GM12878 (cell line): ENCODE measurements at regions not wholly inside any gene's neighbourhood (a gene's known extent, or its start where the extent isn't known, plus 50 kb on each side); places are given as distances from the start of the nearest gene placed in this dataset.

ENCODE experiments used
- ATAC-seq: fragments of 200-7000 bp; cut with Tn5 transposase; 3 replicates; pipeline ENCODE4 v1.9.1; 2020; ENCODE audit warnings: mild to moderate bottlenecking, moderate library complexity
- BruUV-seq: library from RNA; stranded (reverse); fragments of 400-500 nt; replicated peaks from 2 replicates; lab custom pipeline; 2021; lab: Mats Ljungman, UMichigan
- CTCF ChIA-PET: fragments of 300-600 bp; sonication (Branson Sonifier 250); formaldehyde crosslinking; extraction: SDS; loops from one replicate; lab custom pipeline; 2021; ENCODE audit warnings: inconsistent platforms; lab: Yijun Ruan, JAX
- POLR2A ChIA-PET: fragments of 350-600 bp; formaldehyde crosslinking; extraction: SDS; loops from one replicate; lab custom pipeline; 2021; ENCODE audit warnings: inconsistent platforms; lab: Charles Lee
- RAD21 ChIA-PET: fragments of 300-600 bp; sonication (Branson Sonifier 250); formaldehyde crosslinking; loops from one replicate; lab custom pipeline; 2023; ENCODE audit warnings: antibody characterized with exemption; ENCODE audit not compliant: unreplicated experiment; lab: Charles Lee
- SMC1A ChIA-PET: fragments of 300-600 bp; sonication (Branson Sonifier 250); formaldehyde crosslinking; loops from one replicate; lab custom pipeline; 2023; ENCODE audit not compliant: unreplicated experiment, uncharacterized antibody; lab: Charles Lee
- DNase-seq: peaks from one replicate; pipeline ENCODE4 v3.0.0-alpha.2; 2011; ENCODE audit warnings: low read depth, low spot score
- FAIRE-seq: peaks from 3 replicates; lab custom pipeline; 2011; peaks lifted over from hg19 to GRCh38; lab: Jason Lieb, UNC
- H2AFZ ChIP-seq: 2 replicates; pipeline ENCODE4 v1.6.0; 2011; ENCODE audit warnings: low read depth, low read length, control low read depth; ENCODE audit not compliant: control insufficient read depth
- H3K27ac ChIP-seq: 2 replicates; pipeline ENCODE4 v1.5.1; 2011; ENCODE audit warnings: control low read depth; ENCODE audit not compliant: control insufficient read depth, insufficient read depth
- H3K27me3 ChIP-seq, 2 experiments: replicated peaks in 1 of 2; 2 replicates each; pipeline versions ENCODE4 v1.6.0 to v1.6.1; 2011; ENCODE audit warnings: low read length in 1 of 2; ENCODE audit not compliant: control insufficient read depth in 2 of 2, insufficient read depth in 2 of 2
- H3K36me3 ChIP-seq, 2 experiments: 2 replicates each; pipeline ENCODE4 v1.5.1; 2011; ENCODE audit warnings: low read length in 1 of 2; ENCODE audit not compliant: control insufficient read depth in 2 of 2, insufficient read depth in 2 of 2
- H3K4me1 ChIP-seq: 2 replicates; pipeline ENCODE4 v1.6.1; 2011; ENCODE audit warnings: mild to moderate bottlenecking, low read length, moderate library complexity, mixed read lengths; ENCODE audit not compliant: control insufficient read depth, insufficient read depth
- H3K4me2 ChIP-seq: 2 replicates; pipeline ENCODE4 v1.6.0; 2011; ENCODE audit warnings: control low read depth; ENCODE audit not compliant: control insufficient read depth, insufficient read depth
- H3K4me3 ChIP-seq: fragments of 200-600 bp; sonication (generic); 2 replicates; pipeline ENCODE4 v1.5.1; 2016
- H3K79me2 ChIP-seq: 2 replicates; pipeline ENCODE4 v1.6.0; 2011; ENCODE audit warnings: low read length; ENCODE audit not compliant: control insufficient read depth, insufficient read depth
- H3K9ac ChIP-seq: 2 replicates; pipeline ENCODE4 v1.8.0; 2011; ENCODE audit warnings: low read length, control low read depth, mixed read lengths; ENCODE audit not compliant: control insufficient read depth, insufficient read depth
- H3K9me3 ChIP-seq: replicated peaks from 3 replicates; pipeline ENCODE4 v1.5.1; 2011; ENCODE audit warnings: mild to moderate bottlenecking, low read length; ENCODE audit not compliant: control insufficient read depth, insufficient read depth
- H4K20me1 ChIP-seq: 2 replicates; pipeline ENCODE4 v1.6.0; 2011; ENCODE audit not compliant: control insufficient read depth, insufficient read depth
- BCL11A ChIP-seq: IDR thresholded peaks from 2 replicates; pipeline ENCODE4 v1.6.1; 2011; ENCODE audit warnings: low read depth, low read length
- CBX3 ChIP-seq: fragments of 200-600 bp; sonication (generic); IDR thresholded peaks from 2 replicates; pipeline ENCODE4 v1.6.1; 2016; ENCODE audit warnings: low read depth, borderline replicate concordance
- DPF2 ChIP-seq: fragments of 450-650 bp; IDR thresholded peaks from 2 replicates; pipeline ENCODE4 v1.6.1; 2017; ENCODE audit warnings: mild to moderate bottlenecking
- ELK1 ChIP-seq: IDR thresholded peaks from 2 replicates; pipeline ENCODE4 v1.6.1; 2012; ENCODE audit warnings: low read depth, low read length, improper control_type of control experiment
- FOS ChIP-seq: IDR thresholded peaks from 3 replicates; pipeline ENCODE4 v1.6.1; 2011; ENCODE audit warnings: borderline replicate concordance; ENCODE audit not compliant: insufficient read length; ENCODE audit errors: extremely low read depth
- GABPA ChIP-seq: IDR thresholded peaks from 2 replicates; pipeline ENCODE4 v1.6.1; 2014; ENCODE audit warnings: antibody characterized with exemption, low read depth, mild to moderate bottlenecking, inconsistent platforms
- KLF5 ChIP-seq: fragments of 450-650 bp; IDR thresholded peaks from 2 replicates; pipeline ENCODE4 v1.6.1; 2014; ENCODE audit warnings: mild to moderate bottlenecking; ENCODE audit not compliant: partially characterized antibody
- NR2C2 ChIP-seq: IDR thresholded peaks from 2 replicates; pipeline ENCODE4 v1.6.1; 2011; ENCODE audit warnings: borderline replicate concordance, low read depth; ENCODE audit not compliant: control insufficient read depth, insufficient read length
- PAX8 ChIP-seq: fragments of 450-650 bp; IDR thresholded peaks from 2 replicates; pipeline ENCODE4 v1.6.1; 2017; ENCODE audit warnings: mild to moderate bottlenecking, moderate library complexity
- POLR2AphosphoS5 ChIP-seq: IDR thresholded peaks from 2 replicates; pipeline ENCODE4 v1.6.1; 2011; ENCODE audit warnings: mild to moderate bottlenecking, low read length, inconsistent platforms
- RELA ChIP-seq: fragments of 450-650 bp; IDR thresholded peaks from 2 replicates; pipeline ENCODE4 v1.8.0; 2014; ENCODE audit warnings: borderline replicate concordance; ENCODE audit not compliant: partially characterized antibody
- SMC3 ChIP-seq: IDR thresholded peaks from 2 replicates; pipeline ENCODE4 v1.6.1; 2011; ENCODE audit warnings: low read length, improper control_type of control experiment, borderline replicate concordance
- SPI1 ChIP-seq: IDR thresholded peaks from 2 replicates; pipeline ENCODE4 v1.6.1; 2011; ENCODE audit warnings: low read depth, mild to moderate bottlenecking, low read length, moderate library complexity, borderline replicate concordance; ENCODE audit not compliant: insufficient read depth
- SRF ChIP-seq, 2 experiments: IDR thresholded peaks; 2 replicates each; pipeline ENCODE4 v1.6.1; 2011; ENCODE audit warnings: low read depth in 2 of 2, low read length in 2 of 2, mild to moderate bottlenecking in 1 of 2, moderate library complexity in 1 of 2
- USF1 ChIP-seq: IDR thresholded peaks from 2 replicates; pipeline ENCODE4 v1.6.1; 2011; ENCODE audit warnings: borderline replicate concordance, low read depth, mild to moderate bottlenecking, moderate library complexity, mixed read lengths, low read length; ENCODE audit not compliant: insufficient read depth; ENCODE audit errors: extremely low read length
- ZNF207 ChIP-seq: fragments of 450-650 bp; IDR thresholded peaks from 2 replicates; pipeline ENCODE4 v1.6.1; 2014; ENCODE audit warnings: antibody characterized with exemption, mild to moderate bottlenecking, borderline replicate concordance
- ZZZ3 ChIP-seq: IDR thresholded peaks from 2 replicates; pipeline ENCODE4 v1.6.1; 2011; ENCODE audit warnings: low read depth; ENCODE audit not compliant: control insufficient read depth, insufficient read length
- WGBS: methylation state at CpG from one replicate; pipeline ENCODE4 v1.1.6; 2016; ENCODE audit warnings: low lambda C conversion rate; ENCODE audit not compliant: insufficient replicate concordance, insufficient coverage; ENCODE audit errors: missing lambda C conversion rate; 5-methylcytosine and 5-hydroxymethylcytosine counted together
- in situ Hi-C: fragments of 300-500 bp; cut with MboI; formaldehyde crosslinking; loops from 9 replicates; pipeline ENCODE4 v1.14.3; 2018; ENCODE audit warnings: mixed read lengths
- intact Hi-C: fragments of 100-400 bp; cut with micrococcal nuclease; formaldehyde crosslinking; loops from one replicate; pipeline ENCODE4 v1.14.2; 2022; ENCODE audit not compliant: unreplicated experiment
- TF ChIP-seq, protein P1 (sequence below): fragments of 150-350 bp; IDR thresholded peaks from 2 replicates; pipeline ENCODE4 v1.6.1; 2016; ENCODE audit warnings: low read depth, low read length
- TF ChIP-seq, protein P2 (sequence below): IDR thresholded peaks from 2 replicates; pipeline ENCODE4 v1.6.1; 2011; ENCODE audit warnings: low read depth, mild to moderate bottlenecking, low read length, moderate library complexity, borderline replicate concordance; ENCODE audit errors: extremely low read depth

- ChIA-PET SMC1A (interaction anchor here (0.6 kb wide), 1 partner anchor 86 kb away, joined by 3 read pairs; no protein-coding TSS in a partner anchor), CTCF (no interaction called here), POLR2A (no interaction called here), RAD21 (no interaction called here)
- intact Hi-C loops (no loop called here), in situ Hi-C loops (no loop called here)
- ATAC-seq (no peak), DNase-seq (no peak), FAIRE-seq (no peak)
- Histone ChIP-seq H2AFZ (no peak overlapping the region), H4K20me1 (no peaks in the 10 kb centered on the region), H3K4me2 (no peak overlapping the region), H3K9ac (no peak overlapping the region), H3K36me3 (no peaks in the 10 kb centered on the region), H3K4me3 (no peak overlapping the region), H3K9me3 (no peaks in the 10 kb centered on the region), H3K4me1 (no peaks in the 10 kb centered on the region), H3K27ac (no peak overlapping the region), H3K27me3 (no peaks in the 10 kb centered on the region), H3K79me2 (no peaks in the 10 kb centered on the region)
- WGBS = 21% methylated on average over 10 of the region's 10 CpGs
- BruUV-seq = no TSS peak
- TF ChIP-seq DPF2 (no peak), USF1 (no peak), RELA (no peak), POLR2AphosphoS5 (no peak), SRF (IDR thresholded peaks at IDR 0.05; ENCODE audit: low read depth in 2 of 2, low read length in 2 of 2) (no peak), PAX8 (no peak), KLF5 (no peak), CBX3 (no peak), SPI1 (no peak), SMC3 (no peak), ZNF207 (no peak), ZZZ3 (no peak), GABPA (no peak), BCL11A (no peak), ELK1 (no peak), NR2C2 (no peak), FOS (no peak)
- TF ChIP-seq, protein P1, sequence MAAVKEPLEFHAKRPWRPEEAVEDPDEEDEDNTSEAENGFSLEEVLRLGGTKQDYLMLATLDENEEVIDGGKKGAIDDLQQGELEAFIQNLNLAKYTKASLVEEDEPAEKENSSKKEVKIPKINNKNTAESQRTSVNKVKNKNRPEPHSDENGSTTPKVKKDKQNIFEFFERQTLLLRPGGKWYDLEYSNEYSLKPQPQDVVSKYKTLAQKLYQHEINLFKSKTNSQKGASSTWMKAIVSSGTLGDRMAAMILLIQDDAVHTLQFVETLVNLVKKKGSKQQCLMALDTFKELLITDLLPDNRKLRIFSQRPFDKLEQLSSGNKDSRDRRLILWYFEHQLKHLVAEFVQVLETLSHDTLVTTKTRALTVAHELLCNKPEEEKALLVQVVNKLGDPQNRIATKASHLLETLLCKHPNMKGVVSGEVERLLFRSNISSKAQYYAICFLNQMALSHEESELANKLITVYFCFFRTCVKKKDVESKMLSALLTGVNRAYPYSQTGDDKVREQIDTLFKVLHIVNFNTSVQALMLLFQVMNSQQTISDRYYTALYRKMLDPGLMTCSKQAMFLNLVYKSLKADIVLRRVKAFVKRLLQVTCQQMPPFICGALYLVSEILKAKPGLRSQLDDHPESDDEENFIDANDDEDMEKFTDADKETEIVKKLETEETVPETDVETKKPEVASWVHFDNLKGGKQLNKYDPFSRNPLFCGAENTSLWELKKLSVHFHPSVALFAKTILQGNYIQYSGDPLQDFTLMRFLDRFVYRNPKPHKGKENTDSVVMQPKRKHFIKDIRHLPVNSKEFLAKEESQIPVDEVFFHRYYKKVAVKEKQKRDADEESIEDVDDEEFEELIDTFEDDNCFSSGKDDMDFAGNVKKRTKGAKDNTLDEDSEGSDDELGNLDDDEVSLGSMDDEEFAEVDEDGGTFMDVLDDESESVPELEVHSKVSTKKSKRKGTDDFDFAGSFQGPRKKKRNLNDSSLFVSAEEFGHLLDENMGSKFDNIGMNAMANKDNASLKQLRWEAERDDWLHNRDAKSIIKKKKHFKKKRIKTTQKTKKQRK = no peak
- TF ChIP-seq, protein P2, sequence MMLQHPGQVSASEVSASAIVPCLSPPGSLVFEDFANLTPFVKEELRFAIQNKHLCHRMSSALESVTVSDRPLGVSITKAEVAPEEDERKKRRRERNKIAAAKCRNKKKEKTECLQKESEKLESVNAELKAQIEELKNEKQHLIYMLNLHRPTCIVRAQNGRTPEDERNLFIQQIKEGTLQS = no peak
These were observed 86.4 kb upstream of the F3 start for GRCh38 chr1:94627771-94628498.
